ENCODE measurements at regions not wholly inside any gene's neighbourhood (a gene's known extent, or its start where the extent isn't known, plus 50 kb on each side); places are given as distances from the start of the nearest gene placed in this dataset.
A peak's percentile ranks its signal among the peaks of the same experiment; 100 is the strongest.
"Not testable (repeated sequence)": the region's sequence is repeated elsewhere in the genome, so short reads cannot be mapped to it uniquely, and the experiment has no call there.

- peak in 1 of 2 donors; percentile 31 for DNase-seq (ENCODE audit: low read depth in 1 of 2, low spot score in 1 of 2)
- TF ChIP-seq CTCF (IDR thresholded peaks at IDR 0.05; ENCODE audit: low read depth, low read length) = no peak
- Histone ChIP-seq H3K9me3 (ENCODE audit: low read depth) (no peaks in the 10 kb centered on the region), H3K36me3 (no peaks in the 10 kb centered on the region), H3K4me1 (ENCODE audit: low read depth) (peaks cover 5% of the 10 kb centered on the region), H3K4me3 (no peak overlapping the region), H3K27me3 (no peaks in the 10 kb centered on the region), H3K27ac (no peak overlapping the region)
Observed at GRCh38 chr17:5975661-5976060, 94.5 kb upstream of the WSCD1 start.

DNA sequence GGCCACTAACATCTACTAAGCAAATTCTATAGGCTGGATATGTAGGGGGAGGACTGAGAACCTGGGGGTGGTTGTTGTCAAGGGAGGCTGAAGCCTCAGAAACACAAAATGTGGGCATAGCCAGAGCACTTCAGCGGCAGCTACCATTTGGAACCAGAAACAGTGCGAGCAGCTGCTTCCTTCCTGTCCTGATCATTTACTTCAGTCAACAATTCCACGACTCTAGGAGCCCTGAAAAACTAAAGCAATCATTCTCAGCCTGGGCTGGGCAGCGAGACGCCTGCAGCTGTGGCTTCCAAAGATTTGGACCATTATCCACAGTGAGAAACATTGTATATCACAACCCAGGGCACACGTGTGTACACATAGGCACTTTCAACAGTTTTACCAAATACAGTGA, 93.9 kb upstream of the WSCD1 start:
- Histone ChIP-seq H3K4me3 (no peak overlapping the region), H3K27ac (no peak overlapping the region), H3K36me3 (no peaks in the 10 kb centered on the region), H3K9me3 (ENCODE audit: low read depth) (no peaks in the 10 kb centered on the region), H3K27me3 (no peaks in the 10 kb centered on the region), H3K4me1 (ENCODE audit: low read depth) (peaks cover 5% of the 10 kb centered on the region)
- no peak for DNase-seq (ENCODE audit: low read depth in 1 of 2, low spot score in 1 of 2)
- no peak for TF ChIP-seq CTCF (IDR thresholded peaks at IDR 0.05; ENCODE audit: low read depth, low read length)

DNA sequence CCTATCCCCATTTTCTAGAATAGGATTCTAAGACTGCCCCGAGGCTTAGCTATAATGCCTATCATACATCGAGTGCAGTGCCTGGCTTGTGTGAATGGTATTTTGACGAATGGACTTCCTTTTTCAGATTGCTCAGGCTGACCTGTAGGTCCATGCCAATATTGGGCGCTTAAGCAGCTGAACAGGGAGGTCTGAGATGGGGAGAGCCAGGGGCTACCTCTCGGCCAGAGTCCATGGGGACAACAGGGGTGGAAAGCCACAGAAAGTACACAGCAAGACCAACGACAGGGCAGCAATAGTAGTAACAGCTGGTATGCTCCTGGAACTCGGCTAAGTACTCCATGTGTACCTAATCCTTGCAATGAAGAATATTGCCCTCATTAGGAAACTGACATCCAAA, 91.7 kb upstream of the WSCD1 start:
- no peaks in the 10 kb centered on the region for H3K36me3 ChIP-seq

DNA sequence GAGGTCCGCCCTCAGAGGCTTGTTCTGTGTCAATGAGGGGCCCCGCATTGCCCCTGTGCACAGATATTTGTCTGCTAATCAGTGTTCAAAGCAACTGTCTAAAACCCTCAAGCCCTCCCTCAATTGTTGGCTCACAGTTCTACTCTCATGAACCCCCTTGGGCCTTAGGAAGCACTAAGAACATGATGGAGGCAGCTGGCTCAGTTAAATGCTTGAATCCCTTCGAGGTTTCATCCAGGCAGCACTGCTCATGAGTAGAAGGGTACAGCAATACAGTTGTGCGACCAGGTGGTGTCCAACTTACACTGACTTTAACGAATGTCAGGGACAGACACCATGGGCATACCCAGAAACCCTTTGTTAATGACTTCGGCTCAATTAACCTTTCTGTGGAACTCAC, 89.2 kb upstream of the WSCD1 start:
- no peak for DNase-seq (ENCODE audit: low read depth in 1 of 2, low spot score in 1 of 2)
- Histone ChIP-seq H3K27me3 (no peaks in the 10 kb centered on the region), H3K27ac (no peak overlapping the region), H3K36me3 (no peaks in the 10 kb centered on the region), H3K9me3 (ENCODE audit: low read depth) (no peaks in the 10 kb centered on the region), H3K4me1 (ENCODE audit: low read depth) (peaks cover under 1% of the 10 kb centered on the region), H3K4me3 (no peak overlapping the region)
- no peak for TF ChIP-seq CTCF (IDR thresholded peaks at IDR 0.05; ENCODE audit: low read depth, low read length)

More for the DNA sequence above, 91.7 kb upstream of the WSCD1 start:
- H3K4me3 ChIP-seq = no peak overlapping the region
- no peak overlapping the region for H3K27ac ChIP-seq
- H3K9me3 ChIP-seq (ENCODE audit: low read depth) = no peaks in the 10 kb centered on the region
- H3K27me3 ChIP-seq = no peaks in the 10 kb centered on the region
- no peak for DNase-seq (ENCODE audit: low read depth in 1 of 2, low spot score in 1 of 2)
- peaks cover 5% of the 10 kb centered on the region for H3K4me1 ChIP-seq (ENCODE audit: low read depth)
- TF ChIP-seq CTCF (IDR thresholded peaks at IDR 0.05; ENCODE audit: low read depth, low read length) = no peak

GRCh38 chr17:5986644-5987043, 83.5 kb upstream of the WSCD1 start:
- H3K9me3 ChIP-seq (ENCODE audit: low read depth) = no peaks in the 10 kb centered on the region
- no peaks in the 10 kb centered on the region for H3K36me3 ChIP-seq
- H3K4me1 ChIP-seq (ENCODE audit: low read depth) = no peaks in the 10 kb centered on the region
- H3K27ac ChIP-seq = no peak overlapping the region
- H3K27me3 ChIP-seq = no peaks in the 10 kb centered on the region
- no peak for DNase-seq (ENCODE audit: low read depth in 1 of 2, low spot score in 1 of 2)
- TF ChIP-seq CTCF (IDR thresholded peaks at IDR 0.05; ENCODE audit: low read depth, low read length) = no peak
- no peak overlapping the region for H3K4me3 ChIP-seq

DNA sequence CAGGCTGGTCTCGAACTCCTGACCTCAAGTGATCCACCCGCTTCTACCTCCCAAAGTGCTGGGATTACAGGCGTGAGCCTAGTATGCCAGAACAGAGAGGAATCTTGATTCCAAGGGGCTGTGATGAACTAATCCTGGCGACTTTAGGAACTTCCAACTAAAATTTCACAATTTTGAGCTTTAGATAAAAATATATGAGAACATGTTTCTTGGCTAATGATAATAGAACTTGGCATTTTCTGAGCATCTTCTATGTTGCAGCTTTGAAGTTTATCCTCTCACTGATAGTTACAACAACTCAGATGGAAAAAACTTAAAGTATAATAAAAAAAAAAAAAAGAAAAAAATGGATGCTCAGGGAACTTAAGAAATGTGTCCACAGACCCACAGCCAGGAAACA, 69.8 kb upstream of the WSCD1 start:
- no peak for DNase-seq (ENCODE audit: low read depth in 1 of 2, low spot score in 1 of 2)

GRCh38 chr17:6003221-6003620, 67.0 kb upstream of the WSCD1 start:
- peak in 1 of 2 donors; percentile 2 for DNase-seq (ENCODE audit: low read depth in 1 of 2, low spot score in 1 of 2)
- not testable (repeated sequence) for H3K4me1 ChIP-seq (ENCODE audit: low read depth)

More for the DNA sequence above, 69.8 kb upstream of the WSCD1 start:
- no peak overlapping the region for H3K27ac ChIP-seq
- H3K9me3 ChIP-seq (ENCODE audit: low read depth) = no peaks in the 10 kb centered on the region
- H3K4me3 ChIP-seq = no peak overlapping the region
- H3K27me3 ChIP-seq = no peaks in the 10 kb centered on the region
- no peak for TF ChIP-seq CTCF (IDR thresholded peaks at IDR 0.05; ENCODE audit: low read depth, low read length)
- no peaks in the 10 kb centered on the region for H3K36me3 ChIP-seq
- H3K4me1 ChIP-seq (ENCODE audit: low read depth) = no peaks in the 10 kb centered on the region

More at GRCh38 chr17:6003221-6003620, 67.0 kb upstream of the WSCD1 start:
- H3K36me3 ChIP-seq; H3K9me3 ChIP-seq (ENCODE audit: low read depth); H3K27me3 ChIP-seq; H3K4me3 ChIP-seq; H3K27ac ChIP-seq: not testable (repeated sequence)
